ENCODE measurements at regions not wholly inside any gene's neighbourhood (a gene's known extent, or its start where the extent isn't known, plus 50 kb on each side); places are given as distances from the start of the nearest gene placed in this dataset.

DNA sequence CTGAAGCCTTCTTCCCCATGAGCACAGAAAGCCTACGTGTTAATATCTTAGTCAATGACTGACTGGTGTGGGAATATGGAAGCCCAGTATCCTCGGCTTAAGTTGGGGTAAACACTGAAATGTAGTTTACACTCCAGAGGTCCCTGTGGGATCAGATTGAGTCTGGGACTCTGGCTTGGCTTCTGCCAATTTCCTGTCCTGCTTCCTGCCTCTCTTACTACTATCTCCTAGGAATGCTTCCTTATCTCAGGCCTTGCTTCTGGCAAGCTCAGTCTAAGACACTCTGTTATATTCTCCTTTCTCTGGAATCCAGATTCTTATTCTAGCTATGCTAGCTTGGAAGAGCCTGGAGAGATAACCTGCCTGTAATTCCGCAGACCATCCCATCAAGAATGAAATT, 174.0 kb upstream of the LDB2 start:
- DNase-seq (no peak), ATAC-seq (no peak)
- ChIA-PET CTCF (no interaction called here), POLR2A (ENCODE audit: unreplicated experiment) (no interaction called here)
- Histone ChIP-seq H3K27me3 (ENCODE audit: low read length) (no peaks in the 10 kb centered on the region), H3K27ac (ENCODE audit: low read length) (no peak overlapping the region), H3K4me2 (ENCODE audit: low read length) (no peak overlapping the region), H3K9ac (ENCODE audit: low read length) (no peak overlapping the region), H3K9me3 (ENCODE audit: low read length) (no peaks in the 10 kb centered on the region), H4K20me1 (ENCODE audit: low read length) (no peaks in the 10 kb centered on the region), H3F3A (ENCODE audit: low read length, unreplicated experiment) (no peaks in the 10 kb centered on the region), H3K36me3 (ENCODE audit: low read depth, low read length) (no peaks in the 10 kb centered on the region), H3K4me3 (ENCODE audit: low read length) (no peak overlapping the region), H3K79me2 (ENCODE audit: low read length) (no peaks in the 10 kb centered on the region), H2AFZ (ENCODE audit: low read length) (no peak overlapping the region), H3K9me2 (replicated peaks; ENCODE audit: low read length) (no peaks in the 10 kb centered on the region), H3K4me1 (ENCODE audit: insufficient read depth, low read length) (peaks cover under 1% of the 10 kb centered on the region; the same call in 1 of the 2 replicates)
- intact Hi-C loops (cut with micrococcal nuclease), result no loop called here
- BruUV-seq (replicated peaks), result no TSS peak
- TF ChIP-seq EZH2phosphoT487 (IDR thresholded peaks at IDR 0.05; ENCODE audit: borderline replicate concordance, low read length), result no peak

DNA sequence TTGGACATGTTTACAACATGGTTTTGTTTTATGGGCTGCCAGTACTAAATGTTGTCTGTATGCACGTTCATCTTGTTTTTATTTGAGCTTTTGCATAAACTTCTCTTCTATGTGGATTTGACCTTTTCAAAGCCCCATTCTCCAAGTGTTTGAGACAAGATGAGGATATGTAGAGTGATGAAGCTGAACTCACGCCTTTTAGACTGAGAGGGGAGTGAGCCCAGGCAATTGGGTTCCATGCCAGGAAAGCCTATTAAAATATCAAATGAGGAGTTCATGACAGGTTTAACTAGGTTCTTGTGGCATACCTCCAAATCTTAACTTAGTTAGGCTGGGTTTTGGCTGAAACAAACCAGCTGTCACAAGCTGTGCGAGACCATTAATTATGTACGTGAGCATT, 170.4 kb upstream of the LDB2 start:
- POLR2A ChIA-PET (ENCODE audit: unreplicated experiment), result no interaction called here
- DNase-seq (no peak), ATAC-seq (no peak)
- no peak overlapping the region for H3K4me3 ChIP-seq (ENCODE audit: low read length)
- no TSS peak for BruUV-seq (replicated peaks)
- no peaks in the 10 kb centered on the region for H3K9me2 ChIP-seq (replicated peaks; ENCODE audit: low read length)
- no peak overlapping the region for H3K9ac ChIP-seq (ENCODE audit: low read length)
- no peaks in the 10 kb centered on the region for H4K20me1 ChIP-seq (ENCODE audit: low read length)
- no peaks in the 10 kb centered on the region for H3F3A ChIP-seq (ENCODE audit: low read length, unreplicated experiment)
- no peak overlapping the region for H3K4me2 ChIP-seq (ENCODE audit: low read length)
- no peaks in the 10 kb centered on the region for H3K79me2 ChIP-seq (ENCODE audit: low read length)
- no peak overlapping the region for H2AFZ ChIP-seq (ENCODE audit: low read length)
- TF ChIP-seq EZH2phosphoT487 (IDR thresholded peaks at IDR 0.05; ENCODE audit: borderline replicate concordance, low read length) (no peak), EZH2 (IDR thresholded peaks at IDR 0.05; ENCODE audit: low read length, unreplicated experiment) (no peak)
- TF ChIP-seq, protein P1, sequence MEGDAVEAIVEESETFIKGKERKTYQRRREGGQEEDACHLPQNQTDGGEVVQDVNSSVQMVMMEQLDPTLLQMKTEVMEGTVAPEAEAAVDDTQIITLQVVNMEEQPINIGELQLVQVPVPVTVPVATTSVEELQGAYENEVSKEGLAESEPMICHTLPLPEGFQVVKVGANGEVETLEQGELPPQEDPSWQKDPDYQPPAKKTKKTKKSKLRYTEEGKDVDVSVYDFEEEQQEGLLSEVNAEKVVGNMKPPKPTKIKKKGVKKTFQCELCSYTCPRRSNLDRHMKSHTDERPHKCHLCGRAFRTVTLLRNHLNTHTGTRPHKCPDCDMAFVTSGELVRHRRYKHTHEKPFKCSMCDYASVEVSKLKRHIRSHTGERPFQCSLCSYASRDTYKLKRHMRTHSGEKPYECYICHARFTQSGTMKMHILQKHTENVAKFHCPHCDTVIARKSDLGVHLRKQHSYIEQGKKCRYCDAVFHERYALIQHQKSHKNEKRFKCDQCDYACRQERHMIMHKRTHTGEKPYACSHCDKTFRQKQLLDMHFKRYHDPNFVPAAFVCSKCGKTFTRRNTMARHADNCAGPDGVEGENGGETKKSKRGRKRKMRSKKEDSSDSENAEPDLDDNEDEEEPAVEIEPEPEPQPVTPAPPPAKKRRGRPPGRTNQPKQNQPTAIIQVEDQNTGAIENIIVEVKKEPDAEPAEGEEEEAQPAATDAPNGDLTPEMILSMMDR (conservative IDR thresholded peaks at IDR 0.05; ENCODE audit: low read depth, low read length), result no peak
- CTCF ChIA-PET, result no interaction called here
- intact Hi-C loops (cut with micrococcal nuclease), result no loop called here
- no peaks in the 10 kb centered on the region for H3K9me3 ChIP-seq (ENCODE audit: low read length)
- H3K4me1 ChIP-seq (ENCODE audit: insufficient read depth, low read length), result peaks cover 4% of the 10 kb centered on the region
- H3K36me3 ChIP-seq (ENCODE audit: low read depth, low read length), result no peaks in the 10 kb centered on the region
- H3K27me3 ChIP-seq (ENCODE audit: low read length), result no peaks in the 10 kb centered on the region
- no peak overlapping the region for H3K27ac ChIP-seq (ENCODE audit: low read length)

DNA sequence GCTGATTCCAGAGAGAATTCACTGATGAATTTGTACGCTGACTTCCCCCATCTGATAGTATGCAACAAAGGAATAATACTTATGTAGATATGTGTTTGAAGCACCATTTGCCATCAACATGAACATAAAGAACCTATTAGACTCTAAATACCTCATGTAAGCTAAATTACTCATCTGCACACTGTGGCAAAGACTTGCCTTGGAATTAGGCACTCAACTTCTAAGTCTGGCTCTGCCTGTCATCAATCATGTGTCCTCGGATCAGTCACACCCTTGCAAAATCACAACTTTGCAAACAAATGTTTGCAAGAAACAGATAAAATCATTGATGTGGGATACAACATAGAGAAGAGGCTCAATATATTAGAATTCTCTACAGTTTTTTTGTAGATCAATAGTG, 169.9 kb upstream of the LDB2 start:
- DNase-seq, result no peak
- no peaks in the 10 kb centered on the region for H3K36me3 ChIP-seq (ENCODE audit: low read depth, low read length)
- no peaks in the 10 kb centered on the region for H3K27me3 ChIP-seq (ENCODE audit: low read length)
- intact Hi-C loops (cut with micrococcal nuclease), result no loop called here
- H3K4me3 ChIP-seq (ENCODE audit: low read length), result no peak overlapping the region
- no TSS peak for BruUV-seq (replicated peaks)
- ATAC-seq, result no peak
- H4K20me1 ChIP-seq (ENCODE audit: low read length), result no peaks in the 10 kb centered on the region
- H3K9me2 ChIP-seq (replicated peaks; ENCODE audit: low read length), result no peaks in the 10 kb centered on the region
- H3K79me2 ChIP-seq (ENCODE audit: low read length), result no peaks in the 10 kb centered on the region
- peaks cover 4% of the 10 kb centered on the region for H3K4me1 ChIP-seq (ENCODE audit: insufficient read depth, low read length)
- H3K9ac ChIP-seq (ENCODE audit: low read length), result no peak overlapping the region
- TF ChIP-seq, protein P1 (conservative IDR thresholded peaks at IDR 0.05; ENCODE audit: low read depth, low read length), result no peak
- TF ChIP-seq EZH2 (IDR thresholded peaks at IDR 0.05; ENCODE audit: low read length, unreplicated experiment) (no peak), EZH2phosphoT487 (IDR thresholded peaks at IDR 0.05; ENCODE audit: borderline replicate concordance, low read length) (no peak)
- H3K4me2 ChIP-seq (ENCODE audit: low read length), result no peak overlapping the region
- no peaks in the 10 kb centered on the region for H3F3A ChIP-seq (ENCODE audit: low read length, unreplicated experiment)
- ChIA-PET CTCF (no interaction called here), POLR2A (ENCODE audit: unreplicated experiment) (no interaction called here)
- no peak overlapping the region for H3K27ac ChIP-seq (ENCODE audit: low read length)
- H3K9me3 ChIP-seq (ENCODE audit: low read length), result no peaks in the 10 kb centered on the region
- H2AFZ ChIP-seq (ENCODE audit: low read length), result no peak overlapping the region
